ENCODE measurements at regions not wholly inside any gene's neighbourhood (a gene's known extent, or its start where the extent isn't known, plus 50 kb on each side); places are given as distances from the start of the nearest gene placed in this dataset.

DNA sequence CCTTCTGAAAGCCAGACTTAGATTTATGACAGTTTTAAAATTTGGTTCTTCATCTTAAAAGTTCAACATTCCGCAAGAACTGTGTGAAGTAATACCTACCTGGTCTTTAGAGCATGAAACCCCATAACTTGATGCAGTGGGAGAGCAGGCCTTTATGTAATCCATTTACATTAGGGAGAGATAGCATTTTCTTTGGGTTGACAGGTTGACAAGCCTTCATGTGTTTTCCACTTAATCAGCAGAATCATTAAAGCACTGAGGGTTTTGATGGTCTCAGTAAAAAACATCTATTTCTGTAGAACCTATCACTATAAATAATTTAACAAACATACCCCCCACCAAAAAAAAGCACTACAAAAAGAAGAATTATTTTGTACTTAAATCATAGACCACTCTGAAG is 121.6 kb upstream of the KIF2A start:
- TF ChIP-seq, protein P1, sequence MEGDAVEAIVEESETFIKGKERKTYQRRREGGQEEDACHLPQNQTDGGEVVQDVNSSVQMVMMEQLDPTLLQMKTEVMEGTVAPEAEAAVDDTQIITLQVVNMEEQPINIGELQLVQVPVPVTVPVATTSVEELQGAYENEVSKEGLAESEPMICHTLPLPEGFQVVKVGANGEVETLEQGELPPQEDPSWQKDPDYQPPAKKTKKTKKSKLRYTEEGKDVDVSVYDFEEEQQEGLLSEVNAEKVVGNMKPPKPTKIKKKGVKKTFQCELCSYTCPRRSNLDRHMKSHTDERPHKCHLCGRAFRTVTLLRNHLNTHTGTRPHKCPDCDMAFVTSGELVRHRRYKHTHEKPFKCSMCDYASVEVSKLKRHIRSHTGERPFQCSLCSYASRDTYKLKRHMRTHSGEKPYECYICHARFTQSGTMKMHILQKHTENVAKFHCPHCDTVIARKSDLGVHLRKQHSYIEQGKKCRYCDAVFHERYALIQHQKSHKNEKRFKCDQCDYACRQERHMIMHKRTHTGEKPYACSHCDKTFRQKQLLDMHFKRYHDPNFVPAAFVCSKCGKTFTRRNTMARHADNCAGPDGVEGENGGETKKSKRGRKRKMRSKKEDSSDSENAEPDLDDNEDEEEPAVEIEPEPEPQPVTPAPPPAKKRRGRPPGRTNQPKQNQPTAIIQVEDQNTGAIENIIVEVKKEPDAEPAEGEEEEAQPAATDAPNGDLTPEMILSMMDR (IDR thresholded peaks at IDR 0.05): no peak
- TF ChIP-seq POLR2A (IDR thresholded peaks at IDR 0.05): no peak

Data from lower leg skin (tissue), 3 donors.